Muscle of leg (tissue), 3 donors: ENCODE measurements at regions not wholly inside any gene's neighbourhood (a gene's known extent, or its start where the extent isn't known, plus 50 kb on each side); places are given as distances from the start of the nearest gene placed in this dataset.

Experiments
- DNase-seq: peaks from one replicate; pipeline ENCODE4 v3.0.0; 2013
- H3K27ac ChIP-seq: one replicate; pipeline ENCODE4 v1.5.1; 2013; ENCODE audit warnings: mild to moderate bottlenecking, low read length, control low read depth
- H3K27me3 ChIP-seq: one replicate; pipeline ENCODE4 v1.6.1; 2013; ENCODE audit warnings: low read length; ENCODE audit not compliant: control insufficient read depth, insufficient read depth
- H3K36me3 ChIP-seq: one replicate; pipeline ENCODE4 v1.6.1; 2013; ENCODE audit warnings: low read length; ENCODE audit not compliant: control insufficient read depth, insufficient read depth
- H3K4me1 ChIP-seq: one replicate; pipeline ENCODE4 v1.6.1; 2013; ENCODE audit warnings: low read length; ENCODE audit not compliant: control insufficient read depth, insufficient read depth
- H3K4me3 ChIP-seq: one replicate; pipeline ENCODE4 v1.5.1; 2013; ENCODE audit warnings: low read length, control low read depth
- H3K9me3 ChIP-seq: replicated peaks from 2 replicates; pipeline ENCODE4 v1.6.1; 2013; ENCODE audit warnings: low read depth, low read length; ENCODE audit not compliant: control insufficient read depth
- WGBS: methylation state at CpG from one replicate; pipeline ENCODE4 v1.1.5; 2013; ENCODE audit warnings: missing lambda C conversion rate; ENCODE audit not compliant: insufficient coverage; 5-methylcytosine and 5-hydroxymethylcytosine counted together

- DNase-seq: no peak
- Histone ChIP-seq H3K27ac (no peak overlapping the region), H3K9me3 (no peaks in the 10 kb centered on the region), H3K4me1 (peaks cover 3% of the 10 kb centered on the region), H3K4me3 (no peak overlapping the region), H3K36me3 (no peaks in the 10 kb centered on the region), H3K27me3 (no peaks in the 10 kb centered on the region)
- 50% methylated on average over 1 of the region's 3 CpGs for WGBS
These were observed 152.0 kb downstream of the SLC16A9 start for GRCh38 chr10:59557642-59558041.

DNA sequence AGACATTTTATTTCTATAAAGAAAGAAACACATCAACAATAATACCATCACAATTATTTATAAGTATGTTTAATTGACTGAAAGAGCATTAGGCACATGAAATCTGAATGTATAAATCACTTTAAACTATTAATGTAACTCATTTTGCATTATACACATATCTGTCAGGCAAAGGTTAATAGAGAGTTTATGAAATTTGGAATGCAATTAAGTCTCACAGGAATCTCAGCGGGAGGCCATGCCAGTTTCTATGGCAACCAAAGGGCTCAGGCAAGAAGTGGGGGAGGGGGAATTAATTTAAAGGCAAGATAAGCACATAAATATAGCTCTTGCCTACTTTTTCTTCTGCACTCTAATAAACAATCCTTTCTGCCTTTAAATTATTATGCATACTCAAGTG is 152.6 kb downstream of the SLC16A9 start:
- DNase-seq: no peak
- Histone ChIP-seq H3K27ac (no peak overlapping the region), H3K4me3 (no peak overlapping the region), H3K36me3 (no peaks in the 10 kb centered on the region), H3K9me3 (no peaks in the 10 kb centered on the region), H3K4me1 (peaks cover 3% of the 10 kb centered on the region), H3K27me3 (no peaks in the 10 kb centered on the region)
- no CpG with 5 or more reads among the region's 1 CpG for WGBS

GRCh38 chr10:59553162-59553900 is 156.3 kb downstream of the SLC16A9 start:
- Histone ChIP-seq H3K36me3 (no peaks in the 10 kb centered on the region), H3K27ac (no peak overlapping the region), H3K4me1 (no peaks in the 10 kb centered on the region), H3K4me3 (no peak overlapping the region), H3K9me3 (no peaks in the 10 kb centered on the region), H3K27me3 (no peaks in the 10 kb centered on the region)
- DNase-seq: peak; percentile 41
- 80% methylated on average over 1 of the region's 7 CpGs for WGBS

GRCh38 chr10:59550061-59550460 is 159.6 kb downstream of the SLC16A9 start:
- 100% methylated on average over 2 of the region's 4 CpGs for WGBS
- Histone ChIP-seq H3K4me3 (no peak overlapping the region), H3K27ac (no peak overlapping the region), H3K27me3 (no peaks in the 10 kb centered on the region), H3K36me3 (no peaks in the 10 kb centered on the region), H3K9me3 (no peaks in the 10 kb centered on the region), H3K4me1 (no peaks in the 10 kb centered on the region)
- no peak for DNase-seq

DNA sequence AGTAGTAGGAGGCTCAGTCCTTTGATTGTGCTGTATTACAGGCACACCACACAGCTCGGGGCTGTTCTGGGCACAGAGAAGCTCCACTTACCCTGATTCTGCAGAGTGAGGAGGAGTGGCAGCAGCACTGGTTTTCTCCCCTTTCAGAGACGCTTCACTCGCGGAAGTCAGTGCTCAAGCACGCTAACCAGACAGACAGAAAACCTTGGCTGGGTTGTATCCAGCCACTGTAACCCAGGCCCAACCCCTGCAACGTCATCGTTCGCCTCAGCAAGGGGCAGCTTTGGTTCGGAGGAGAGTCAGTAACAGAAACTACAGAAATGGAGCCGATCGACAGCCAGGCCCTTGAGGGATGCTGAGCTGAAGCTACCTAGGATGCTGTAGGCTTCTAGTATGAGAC is 171.0 kb downstream of the SLC16A9 start:
- no peaks in the 10 kb centered on the region for H3K36me3 ChIP-seq
- peaks cover 11% of the 10 kb centered on the region for H3K4me1 ChIP-seq
- no peaks in the 10 kb centered on the region for H3K27me3 ChIP-seq
- DNase-seq: no peak
- H3K27ac ChIP-seq: peak overlapping the region; percentile 95
- WGBS: 84% methylated on average over 7 of the region's 11 CpGs
- no peak overlapping the region for H3K4me3 ChIP-seq
- H3K9me3 ChIP-seq: no peaks in the 10 kb centered on the region

DNA sequence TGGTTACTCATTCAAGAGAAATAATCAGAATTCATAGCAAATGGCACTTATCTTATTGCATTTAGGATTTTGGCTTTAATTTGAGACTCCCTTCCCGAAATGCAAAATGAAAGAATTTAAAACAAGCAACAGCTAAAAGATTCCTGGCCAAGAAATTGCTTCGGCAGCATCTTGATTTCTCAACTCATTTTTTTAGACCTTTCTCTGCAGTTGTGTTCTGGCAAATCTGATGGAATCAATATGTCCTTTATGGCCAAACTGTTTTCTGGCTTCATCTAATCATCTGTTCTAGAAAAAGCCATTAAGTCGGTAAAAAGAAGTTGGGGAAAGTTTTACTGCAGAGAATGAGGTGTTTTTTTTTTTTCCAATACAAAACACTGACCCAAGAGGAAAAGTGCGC is 172.1 kb downstream of the SLC16A9 start:
- Histone ChIP-seq H3K36me3 (no peaks in the 10 kb centered on the region), H3K4me1 (peaks cover 11% of the 10 kb centered on the region), H3K27ac (peak overlapping the region; percentile 95), H3K27me3 (no peaks in the 10 kb centered on the region), H3K4me3 (no peak overlapping the region), H3K9me3 (no peaks in the 10 kb centered on the region)
- WGBS: no CpG with 5 or more reads among the region's 4 CpGs
- DNase-seq: peak; percentile 98

GRCh38 chr10:59536167-59537014 is 173.3 kb downstream of the SLC16A9 start:
- 0% methylated on average over 1 of the region's 4 CpGs for WGBS
- no peaks in the 10 kb centered on the region for H3K36me3 ChIP-seq
- peaks cover 11% of the 10 kb centered on the region for H3K4me1 ChIP-seq
- H3K4me3 ChIP-seq: no peak overlapping the region
- H3K9me3 ChIP-seq: no peaks in the 10 kb centered on the region
- H3K27me3 ChIP-seq: no peaks in the 10 kb centered on the region
- peak; percentile 98 for DNase-seq
- H3K27ac ChIP-seq: peak overlapping the region; percentile 95

DNA sequence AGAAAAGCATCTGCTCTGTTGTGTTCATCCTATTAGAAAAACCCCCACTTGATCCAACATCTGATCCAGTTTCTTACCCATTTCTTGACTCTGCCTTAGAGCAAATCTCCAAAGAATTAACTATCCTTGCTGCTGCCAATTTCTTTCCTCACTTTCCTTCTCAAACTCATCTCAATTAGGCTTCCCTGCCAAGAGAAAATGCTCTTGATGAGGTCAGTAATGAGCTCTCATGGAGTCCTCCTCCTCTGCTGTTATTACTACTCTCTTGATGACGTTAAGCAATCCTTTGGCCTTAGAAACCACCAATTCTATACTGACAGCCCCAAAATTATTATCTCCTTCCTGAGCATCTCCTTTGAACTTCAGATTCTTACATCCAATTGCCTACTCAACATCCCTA is 162.0 kb upstream of the FAM13C start:
- no peaks in the 10 kb centered on the region for H3K9me3 ChIP-seq
- H3K36me3 ChIP-seq: no peaks in the 10 kb centered on the region
- H3K4me3 ChIP-seq: no peak overlapping the region
- DNase-seq: peak; percentile 97
- H3K4me1 ChIP-seq: no peaks in the 10 kb centered on the region
- peak overlapping the region; percentile 72 for H3K27ac ChIP-seq
- WGBS: 8% methylated on average over 1 of the region's 1 CpG
- H3K27me3 ChIP-seq: no peaks in the 10 kb centered on the region

DNA sequence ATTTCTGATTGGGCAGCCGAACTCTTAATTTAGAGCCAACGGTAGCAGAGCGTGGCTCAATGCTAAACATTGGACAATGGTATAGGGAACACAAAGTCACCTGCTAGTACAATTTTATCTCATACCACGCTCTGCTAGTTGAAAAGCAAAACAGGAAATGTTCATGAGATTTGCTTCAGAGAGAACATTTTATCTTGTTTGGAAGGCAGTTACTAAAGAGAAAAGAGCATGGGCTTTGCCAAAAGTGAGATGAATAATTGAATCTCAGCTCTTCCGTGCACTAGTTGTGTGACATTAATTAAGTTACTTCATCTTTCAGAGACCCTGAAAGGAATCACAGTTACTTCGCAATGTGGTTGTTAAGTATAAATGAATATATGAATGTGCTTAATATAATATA is 161.5 kb upstream of the FAM13C start:
- H3K36me3 ChIP-seq: no peaks in the 10 kb centered on the region
- no peaks in the 10 kb centered on the region for H3K4me1 ChIP-seq
- no peak overlapping the region for H3K4me3 ChIP-seq
- H3K27me3 ChIP-seq: no peaks in the 10 kb centered on the region
- no CpG with 5 or more reads among the region's 6 CpGs for WGBS
- peak overlapping the region; percentile 72 for H3K27ac ChIP-seq
- DNase-seq: peak; percentile 73
- no peaks in the 10 kb centered on the region for H3K9me3 ChIP-seq

GRCh38 chr10:59517996-59518395 is 155.6 kb upstream of the FAM13C start:
- Histone ChIP-seq H3K4me3 (no peak overlapping the region), H3K9me3 (no peaks in the 10 kb centered on the region), H3K27me3 (no peaks in the 10 kb centered on the region), H3K36me3 (no peaks in the 10 kb centered on the region), H3K4me1 (peaks cover 7% of the 10 kb centered on the region), H3K27ac (peak overlapping the region; percentile 86)
- 80% methylated on average over 1 of the region's 3 CpGs for WGBS
- peak; percentile 64 for DNase-seq
